ENCODE measurements at regions not wholly inside any gene's neighbourhood (a gene's known extent, or its start where the extent isn't known, plus 50 kb on each side); places are given as distances from the start of the nearest gene placed in this dataset.

- ChIA-PET CTCF (no interaction called here), POLR2A (no interaction called here)
- FAIRE-seq (no peak), DNase-seq (ENCODE audit: low read depth, low spot score) (no peak)
- H3K4me1 ChIP-seq (ENCODE audit: control insufficient read depth, extremely low read depth, insufficient read depth, low read length): no peaks in the 10 kb centered on the region
- TF ChIP-seq MYC (IDR thresholded peaks at IDR 0.05; ENCODE audit: low read depth, low read length) (no peak), GATA2 (IDR thresholded peaks at IDR 0.05; ENCODE audit: insufficient read depth, insufficient read length, low read depth, low read length) (no peak), FOS (IDR thresholded peaks at IDR 0.05; ENCODE audit: borderline replicate concordance, insufficient read depth, low read length) (no peak), POLR2A (IDR thresholded peaks at IDR 0.05; ENCODE audit: low read depth, low read length) (no peak), CTCF (IDR thresholded peaks at IDR 0.05; ENCODE audit: extremely low read depth in 1 of 2, insufficient read depth in 1 of 2, low read depth in 1 of 2, low read length in 2 of 2) (no peak), MAX (IDR thresholded peaks at IDR 0.05; ENCODE audit: insufficient read depth, insufficient read length) (no peak), POLR2AphosphoS5 (IDR thresholded peaks at IDR 0.05; ENCODE audit: insufficient read depth, low read depth, low read length) (no peak), JUN (IDR thresholded peaks at IDR 0.05; ENCODE audit: borderline replicate concordance, insufficient read depth, insufficient read length, low read depth) (no peak), EZH2 (IDR thresholded peaks at IDR 0.05; ENCODE audit: borderline replicate concordance, low read depth, low read length, severe bottlenecking) (no peak)
- no TSS peak for BruUV-seq (replicated peaks)
- H3K27ac ChIP-seq (ENCODE audit: insufficient read depth, low read depth, low read length): no peak overlapping the region
- no peak overlapping the region for H3K4me2 ChIP-seq (ENCODE audit: insufficient read depth, low read length)
- no peaks in the 10 kb centered on the region for H3K9me1 ChIP-seq (replicated peaks; ENCODE audit: control insufficient read depth, extremely low read depth, insufficient read depth, low read length)
- no peaks in the 10 kb centered on the region for H3K79me2 ChIP-seq (ENCODE audit: control insufficient read depth, insufficient read depth, low read length)
- intact Hi-C loops (cut with micrococcal nuclease) (no loop called here), dilution Hi-C loops (cut with MboI; ENCODE audit: extremely low pct_ligation_motif_present, low sequenced_read_pairs) (no loop called here)
- no peak overlapping the region for H2AFZ ChIP-seq (ENCODE audit: low read depth, low read length)
- H3K9me3 ChIP-seq (replicated peaks; ENCODE audit: control insufficient read depth, insufficient read depth, low read length): peaks cover 1% of the 10 kb centered on the region
- H3K4me3 ChIP-seq (replicated peaks in 1 of 3; ENCODE audit: insufficient read depth in 1 of 3, low read depth in 1 of 3, low read length in 3 of 3): no peak overlapping the region
- no peaks in the 10 kb centered on the region for H3K36me3 ChIP-seq (ENCODE audit: control insufficient read depth in 2 of 2, extremely low read depth in 1 of 2, insufficient read depth in 2 of 2, low read length in 2 of 2)
- no peaks in the 10 kb centered on the region for H4K20me1 ChIP-seq (replicated peaks; ENCODE audit: control insufficient read depth, extremely low read depth, insufficient read depth, low read length)
- no peak overlapping the region for H3K9ac ChIP-seq (replicated peaks; ENCODE audit: extremely low read depth, insufficient read depth, low read length)
- H3K27me3 ChIP-seq (ENCODE audit: control insufficient read depth in 2 of 2, insufficient read depth in 2 of 2, low read length in 2 of 2): no peaks in the 10 kb centered on the region
Measured at GRCh38 chr13:53357582-53357981, 329.0 kb downstream of the OLFM4 start.
